ENCODE measurements at regions not wholly inside any gene's neighbourhood (a gene's known extent, or its start where the extent isn't known, plus 50 kb on each side); places are given as distances from the start of the nearest gene placed in this dataset.

- no peak overlapping the region for H3K4me3 ChIP-seq (ENCODE audit: low read depth, low read length, poor library complexity, severe bottlenecking)
- no peak for TF ChIP-seq EZH2phosphoT487 (IDR thresholded peaks at IDR 0.05; ENCODE audit: borderline replicate concordance, low read depth, low read length)
- TF ChIP-seq CTCF (conservative IDR thresholded peaks at IDR 0.05; ENCODE audit: low read length) = no peak
- H3K79me2 ChIP-seq (ENCODE audit: insufficient read depth, low read depth, low read length) = no peaks in the 10 kb centered on the region
- H3K4me2 ChIP-seq (ENCODE audit: low read length) = peak overlapping the region; percentile 56
- BruUV-seq (replicated peaks) = no TSS peak
- H3K9me2 ChIP-seq (ENCODE audit: insufficient read depth, low read length) = no peaks in the 10 kb centered on the region
- H2AFZ ChIP-seq (ENCODE audit: low read length) = peak overlapping the region; percentile 56; the same call in 1 of the 2 replicates
- H3K27ac ChIP-seq (ENCODE audit: low read depth, low read length, poor library complexity, severe bottlenecking) = no peak overlapping the region
- H4K20me1 ChIP-seq (ENCODE audit: insufficient read depth, low read length) = no peaks in the 10 kb centered on the region
- CTCF ChIA-PET (ENCODE audit: unreplicated experiment) = interaction anchor here (1.2 kb wide), 1 partner anchor 96 kb away, joined by 3 read pairs; no protein-coding TSS in a partner anchor
- H3K36me3 ChIP-seq (ENCODE audit: insufficient read depth, low read length) = no peaks in the 10 kb centered on the region; the same call in 1 of the 2 replicates
- intact Hi-C loops (cut with micrococcal nuclease; ENCODE audit: unreplicated experiment) = no loop called here
- POLR2A ChIA-PET = interaction anchor here (0.5 to 2.5 kb wide), 16 partner anchors 11 to 233 kb away, joined by 3 to 8 read pairs (median 3); no protein-coding TSS in a partner anchor
- H3K4me1 ChIP-seq (ENCODE audit: insufficient read depth, low read length, poor library complexity, severe bottlenecking) = peaks cover 51% of the 10 kb centered on the region
- peak; percentile 58 for DNase-seq (ENCODE audit: low spot score)
- H3K9me3 ChIP-seq (ENCODE audit: low read length) = no peaks in the 10 kb centered on the region
Measured at GRCh38 chr2:136232456-136233172, 114.7 kb upstream of the CXCR4 start.

- intact Hi-C loops (cut with micrococcal nuclease; ENCODE audit: unreplicated experiment) = no loop called here
- Histone ChIP-seq H3K4me1 (ENCODE audit: insufficient read depth, low read length, poor library complexity, severe bottlenecking) (peaks cover 52% of the 10 kb centered on the region), H3K27ac (ENCODE audit: low read depth, low read length, poor library complexity, severe bottlenecking) (no peak overlapping the region), H3K4me2 (ENCODE audit: low read length) (no peak overlapping the region), H3K79me2 (ENCODE audit: insufficient read depth, low read depth, low read length) (no peaks in the 10 kb centered on the region), H3K9me3 (ENCODE audit: low read length) (no peaks in the 10 kb centered on the region), H3K4me3 (ENCODE audit: low read depth, low read length, poor library complexity, severe bottlenecking) (no peak overlapping the region), H4K20me1 (ENCODE audit: insufficient read depth, low read length) (no peaks in the 10 kb centered on the region), H2AFZ (ENCODE audit: low read length) (no peak overlapping the region), H3K36me3 (ENCODE audit: insufficient read depth, low read length) (no peaks in the 10 kb centered on the region; the same call in 1 of the 2 replicates), H3K9me2 (ENCODE audit: insufficient read depth, low read length) (no peaks in the 10 kb centered on the region)
- TF ChIP-seq CTCF (conservative IDR thresholded peaks at IDR 0.05; ENCODE audit: low read length) (no peak), EZH2phosphoT487 (IDR thresholded peaks at IDR 0.05; ENCODE audit: borderline replicate concordance, low read depth, low read length) (no peak)
- POLR2A ChIA-PET = interaction anchor here (0.9 kb wide), 2 partner anchors 9 to 23 kb away, joined by 4 to 5 read pairs; no protein-coding TSS in a partner anchor
- CTCF ChIA-PET (ENCODE audit: unreplicated experiment) = no interaction called here
- DNase-seq (ENCODE audit: low spot score) = no peak
- BruUV-seq (replicated peaks) = no TSS peak
Measured at GRCh38 chr2:136230464-136230863, 112.5 kb upstream of the CXCR4 start.

- Histone ChIP-seq H4K20me1 (ENCODE audit: insufficient read depth, low read length) (no peaks in the 10 kb centered on the region), H3K27ac (ENCODE audit: low read depth, low read length, poor library complexity, severe bottlenecking) (no peak overlapping the region), H3K4me1 (ENCODE audit: insufficient read depth, low read length, poor library complexity, severe bottlenecking) (peaks cover 33% of the 10 kb centered on the region), H3K9me2 (ENCODE audit: insufficient read depth, low read length) (no peaks in the 10 kb centered on the region), H3K36me3 (ENCODE audit: insufficient read depth, low read length) (no peaks in the 10 kb centered on the region; the same call in 1 of the 2 replicates), H3K9me3 (ENCODE audit: low read length) (no peaks in the 10 kb centered on the region), H3K79me2 (ENCODE audit: insufficient read depth, low read depth, low read length) (no peaks in the 10 kb centered on the region), H3K4me3 (ENCODE audit: low read depth, low read length, poor library complexity, severe bottlenecking) (no peak overlapping the region), H3K4me2 (ENCODE audit: low read length) (peak overlapping the region; percentile 31), H2AFZ (ENCODE audit: low read length) (peak overlapping the region; percentile 6; the same call in 1 of the 2 replicates)
- intact Hi-C loops (cut with micrococcal nuclease; ENCODE audit: unreplicated experiment) = no loop called here
- TF ChIP-seq EZH2phosphoT487 (IDR thresholded peaks at IDR 0.05; ENCODE audit: borderline replicate concordance, low read depth, low read length) (no peak), CTCF (conservative IDR thresholded peaks at IDR 0.05; ENCODE audit: low read length) (no peak)
- BruUV-seq (replicated peaks) = no TSS peak
- DNase-seq (ENCODE audit: low spot score) = no peak
- CTCF ChIA-PET (ENCODE audit: unreplicated experiment) = interaction anchor here (0.7 to 2.8 kb wide), 3 partner anchors 10 to 19 kb away, joined by 3 to 15 read pairs (median 7); no protein-coding TSS in a partner anchor
- POLR2A ChIA-PET = interaction anchor here (0.6 to 5.2 kb wide), 11 partner anchors 9 to 351 kb away, joined by 3 to 29 read pairs (median 4); partner anchors contain the start of gene MCM6
Measured at GRCh38 chr2:136226903-136227302, 109.0 kb upstream of the CXCR4 start.
